Neuronal stem cell (in vitro differentiated cells): ENCODE measurements at regions not wholly inside any gene's neighbourhood (a gene's known extent, or its start where the extent isn't known, plus 50 kb on each side); places are given as distances from the start of the nearest gene placed in this dataset.

Experiments used
- DNase-seq: peaks from one replicate; pipeline ENCODE4 v3.0.0-alpha.2; 2013; ENCODE audit warnings: low spot score
- H2AFZ ChIP-seq: one replicate; pipeline ENCODE4 v1.6.1; 2013; ENCODE audit warnings: mild to moderate bottlenecking, low read length, inconsistent platforms
- H2AK5ac ChIP-seq: 2 replicates; pipeline ENCODE4 v1.6.1; 2013; ENCODE audit warnings: low read depth, mild to moderate bottlenecking, inconsistent platforms, low read length, moderate library complexity, mixed read lengths
- H2BK120ac ChIP-seq: 2 replicates; pipeline ENCODE4 v1.6.1; 2013; ENCODE audit warnings: low read depth, mild to moderate bottlenecking, inconsistent platforms, low read length, moderate library complexity, mixed read lengths
- H2BK12ac ChIP-seq: one replicate; pipeline ENCODE4 v1.6.1; 2013; ENCODE audit warnings: low read length, inconsistent platforms
- H2BK15ac ChIP-seq: 2 replicates; pipeline ENCODE4 v1.6.1; 2013; ENCODE audit warnings: mild to moderate bottlenecking, low read length, inconsistent platforms, mixed read lengths
- H2BK5ac ChIP-seq: one replicate; pipeline ENCODE4 v1.6.1; 2013; ENCODE audit warnings: inconsistent platforms, mild to moderate bottlenecking, low read length, moderate library complexity
- H3K14ac ChIP-seq: one replicate; pipeline ENCODE4 v1.6.1; 2013; ENCODE audit warnings: low read length, inconsistent platforms
- H3K18ac ChIP-seq: 2 replicates; pipeline ENCODE4 v1.6.1; 2013; ENCODE audit warnings: low read length, inconsistent platforms
- H3K23ac ChIP-seq: 2 replicates; pipeline ENCODE4 v1.6.1; 2013; ENCODE audit warnings: low read depth, mild to moderate bottlenecking, mixed read lengths, low read length, inconsistent platforms; ENCODE audit not compliant: poor library complexity
- H3K27ac ChIP-seq: replicated peaks from 3 replicates; pipeline ENCODE4 v1.5.1; 2013; ENCODE audit warnings: low read length, inconsistent platforms
- H3K27me3 ChIP-seq, 3 experiments: 2 replicates each; pipeline ENCODE4 v1.6.1; 2013; ENCODE audit warnings: low read length in 3 of 3, mild to moderate bottlenecking in 2 of 3, inconsistent platforms in 1 of 3, low read depth in 1 of 3, mixed read lengths in 1 of 3, moderate library complexity in 1 of 3; ENCODE audit not compliant: control insufficient read depth in 3 of 3, insufficient read depth in 3 of 3
- H3K36me3 ChIP-seq, 2 donors: replicated peaks in 1 of 2; 2 replicates each; pipeline ENCODE4 v1.6.1; 2013; ENCODE audit warnings: low read length in 2 of 2; ENCODE audit not compliant: control insufficient read depth in 2 of 2, insufficient read depth in 2 of 2
- H3K4ac ChIP-seq: 2 replicates; pipeline ENCODE4 v1.6.1; 2013; ENCODE audit warnings: inconsistent platforms, mild to moderate bottlenecking, low read length, moderate library complexity
- H3K4me1 ChIP-seq, 2 donors: 1 replicate in 1 of 2; 2 replicates in 1 of 2; pipeline ENCODE4 v1.6.1; 2013; ENCODE audit warnings: low read length in 2 of 2, low read depth in 1 of 2; ENCODE audit not compliant: control insufficient read depth in 2 of 2, insufficient read depth in 1 of 2
- H3K4me2 ChIP-seq: one replicate; pipeline ENCODE4 v1.6.1; 2013; ENCODE audit warnings: mild to moderate bottlenecking, low read length, inconsistent platforms; ENCODE audit not compliant: insufficient read depth, poor library complexity, severe bottlenecking
- H3K4me3 ChIP-seq, 2 donors: 2 replicates each; pipeline ENCODE4 v1.5.1; 2013; ENCODE audit warnings: low read length in 2 of 2, mild to moderate bottlenecking in 2 of 2, inconsistent platforms in 1 of 2, moderate library complexity in 1 of 2
- H3K79me1 ChIP-seq: one replicate; pipeline ENCODE4 v1.6.1; 2013; ENCODE audit warnings: low read depth, mild to moderate bottlenecking, inconsistent platforms, low read length, moderate library complexity
- H3K9ac ChIP-seq: one replicate; pipeline ENCODE4 v1.6.1; 2013; ENCODE audit warnings: mild to moderate bottlenecking, low read depth, low read length, inconsistent platforms; ENCODE audit not compliant: poor library complexity
- H3K9me3 ChIP-seq, 2 donors: replicated peaks in 1 of 2; 2 replicates each; pipeline versions ENCODE3 to v1.6.1; 2013; ENCODE audit warnings: low read length in 2 of 2, mild to moderate bottlenecking in 2 of 2, inconsistent platforms in 1 of 2, low read depth in 1 of 2, mixed read lengths in 1 of 2, moderate library complexity in 1 of 2; ENCODE audit not compliant: control insufficient read depth in 2 of 2, insufficient read depth in 1 of 2
- H4K8ac ChIP-seq: one replicate; pipeline ENCODE4 v1.6.1; 2013; ENCODE audit warnings: low read depth, mild to moderate bottlenecking, inconsistent platforms, low read length, moderate library complexity
- H4K91ac ChIP-seq: one replicate; pipeline ENCODE4 v1.6.1; 2013; ENCODE audit warnings: low read length, low read depth, mild to moderate bottlenecking, inconsistent platforms; ENCODE audit not compliant: poor library complexity
- WGBS, 2 donors: extraction: QIAGEN DNeasy Blood & Tissue Kit; methylation state at CpG; one replicate each; pipeline ENCODE4 v1.1.7; 2013; ENCODE audit warnings: missing lambda C conversion rate in 2 of 2, mixed read lengths in 1 of 2; ENCODE audit not compliant: insufficient read length in 2 of 2, insufficient replicate concordance in 1 of 2; ENCODE audit errors: extremely low coverage in 2 of 2; 5-methylcytosine and 5-hydroxymethylcytosine counted together

DNA sequence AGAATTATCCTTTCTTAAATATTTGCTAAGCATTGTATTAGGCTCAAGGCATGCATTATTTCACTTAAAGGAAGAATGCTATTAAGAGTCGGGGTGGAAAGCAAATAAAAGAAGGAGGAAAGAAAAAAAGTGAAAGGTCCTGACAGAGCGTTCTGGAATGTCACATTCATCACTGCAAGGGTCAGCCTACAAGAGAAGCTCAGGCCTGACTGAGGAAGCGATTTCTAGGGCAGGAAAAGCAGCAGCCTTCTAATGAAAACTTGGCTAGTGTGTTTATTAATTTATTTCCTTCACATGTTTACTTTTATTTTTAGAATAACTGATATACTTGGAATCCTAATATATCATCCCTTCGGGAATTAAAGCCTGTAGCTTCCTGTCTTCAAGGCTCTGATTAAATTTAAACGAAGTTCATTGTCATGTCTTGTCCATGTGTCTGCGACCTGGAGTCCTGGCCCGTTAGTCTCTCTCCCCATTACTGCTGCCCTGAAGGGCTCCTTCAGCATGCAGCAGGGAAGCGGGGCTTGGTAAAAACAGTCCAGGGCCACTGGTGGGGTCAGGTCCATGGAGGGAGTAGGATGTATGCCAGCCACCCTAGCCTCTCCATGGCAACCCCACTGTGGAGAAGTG lies 119.2 kb upstream of the CCDC68 start:
- Histone ChIP-seq H3K36me3 (no peaks in the 10 kb centered on the region), H3K27ac (no peak overlapping the region), H3K14ac (no peak overlapping the region), H3K4me1 (peaks cover 0 to 5% of the 10 kb centered on the region in 2 donors), H3K18ac (no peak overlapping the region), H3K23ac (no peak overlapping the region), H2BK12ac (no peak overlapping the region), H3K79me1 (no peaks in the 10 kb centered on the region), H2AFZ (no peak overlapping the region), H3K9ac (no peak overlapping the region), H2BK120ac (no peak overlapping the region), H3K9me3 (no peaks in the 10 kb centered on the region), H3K4ac (no peak overlapping the region), H3K27me3 (no peaks in the 10 kb centered on the region), H3K4me2 (no peak overlapping the region), H4K8ac (no peak overlapping the region), H2BK15ac (no peak overlapping the region), H2BK5ac (no peak overlapping the region), H3K4me3 (no peak overlapping the region), H4K91ac (no peak overlapping the region), H2AK5ac (no peak overlapping the region)
- no CpG with 5 or more reads among the region's 8 CpGs for WGBS, 2 donors
- no peak for DNase-seq

- no peak overlapping the region for H3K9ac ChIP-seq
- H3K4ac ChIP-seq = no peak overlapping the region
- H2BK12ac ChIP-seq = no peak overlapping the region
- H3K4me1 ChIP-seq = peaks cover 0 to 5% of the 10 kb centered on the region in 2 donors
- H4K8ac ChIP-seq = no peak overlapping the region
- DNase-seq = no peak
- no peak overlapping the region for H2AFZ ChIP-seq
- no peak overlapping the region for H3K18ac ChIP-seq
- H3K36me3 ChIP-seq = no peaks in the 10 kb centered on the region
- H2BK5ac ChIP-seq = no peak overlapping the region
- H3K27ac ChIP-seq = no peak overlapping the region
- no peaks in the 10 kb centered on the region for H3K9me3 ChIP-seq
- WGBS, 2 donors = no CpG with 5 or more reads among the region's 6 CpGs
- H3K27me3 ChIP-seq = no peaks in the 10 kb centered on the region
- no peak overlapping the region for H4K91ac ChIP-seq
- no peak overlapping the region for H3K14ac ChIP-seq
- H2BK120ac ChIP-seq = no peak overlapping the region
- no peak overlapping the region for H3K4me3 ChIP-seq
- H2AK5ac ChIP-seq = no peak overlapping the region
- H2BK15ac ChIP-seq = no peak overlapping the region
- H3K23ac ChIP-seq = no peak overlapping the region
- H3K4me2 ChIP-seq = no peak overlapping the region
- H3K79me1 ChIP-seq = no peaks in the 10 kb centered on the region
These were observed 117.5 kb upstream of the CCDC68 start for GRCh38 chr18:55076643-55077218.

- Histone ChIP-seq H2BK12ac (no peak overlapping the region), H3K9ac (no peak overlapping the region), H3K9me3 (no peaks in the 10 kb centered on the region), H3K4ac (no peak overlapping the region), H2BK120ac (no peak overlapping the region), H3K18ac (no peak overlapping the region), H2AK5ac (no peak overlapping the region), H3K23ac (no peak overlapping the region), H4K91ac (no peak overlapping the region), H2AFZ (no peak overlapping the region), H3K4me3 (no peak overlapping the region), H3K27me3 (no peaks in the 10 kb centered on the region), H3K14ac (no peak overlapping the region), H2BK15ac (no peak overlapping the region), H3K36me3 (no peaks in the 10 kb centered on the region), H3K79me1 (no peaks in the 10 kb centered on the region), H3K4me1 (peaks cover 0 to 5% of the 10 kb centered on the region in 2 donors), H3K27ac (no peak overlapping the region), H4K8ac (no peak overlapping the region), H2BK5ac (no peak overlapping the region), H3K4me2 (no peak overlapping the region)
- no peak for DNase-seq
These were observed 114.6 kb upstream of the CCDC68 start for GRCh38 chr18:55073834-55074233.

DNA sequence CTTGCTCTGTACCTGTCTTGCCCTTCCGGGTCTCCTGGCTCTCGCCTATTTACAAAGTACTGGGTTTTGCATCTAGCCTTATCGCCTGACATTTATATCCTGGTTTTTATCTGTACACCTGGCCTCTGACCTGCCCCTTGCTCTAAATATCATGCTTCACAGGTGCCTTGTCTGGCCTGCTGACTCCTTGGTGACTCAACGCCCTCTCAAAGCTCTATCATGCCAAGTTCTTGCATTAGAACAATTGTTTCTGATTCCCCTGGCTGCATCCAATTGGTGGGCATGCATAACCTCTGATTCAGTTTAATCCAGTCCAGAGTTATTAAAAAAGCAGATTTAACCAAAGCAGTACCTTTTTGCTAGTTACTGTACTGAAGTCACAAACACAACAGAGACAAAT lies 113.9 kb upstream of the CCDC68 start:
- Histone ChIP-seq H3K9me3 (no peaks in the 10 kb centered on the region), H3K27me3 (no peaks in the 10 kb centered on the region), H2BK120ac (no peak overlapping the region), H3K18ac (no peak overlapping the region), H4K8ac (no peak overlapping the region), H2BK5ac (no peak overlapping the region), H3K27ac (no peak overlapping the region), H3K9ac (no peak overlapping the region), H3K4me3 (no peak overlapping the region), H2BK12ac (no peak overlapping the region), H3K4ac (no peak overlapping the region), H3K4me1 (no peaks in the 10 kb centered on the region), H3K4me2 (no peak overlapping the region), H3K36me3 (no peaks in the 10 kb centered on the region), H2AK5ac (no peak overlapping the region), H2BK15ac (no peak overlapping the region), H4K91ac (no peak overlapping the region), H3K14ac (no peak overlapping the region), H3K23ac (no peak overlapping the region), H2AFZ (no peak overlapping the region), H3K79me1 (no peaks in the 10 kb centered on the region)
- DNase-seq = no peak
- WGBS, 2 donors = no CpG with 5 or more reads among the region's 4 CpGs
